VCaP (cell line): ENCODE measurements at regions not wholly inside any gene's neighbourhood (a gene's known extent, or its start where the extent isn't known, plus 50 kb on each side); places are given as distances from the start of the nearest gene placed in this dataset.

Experiments used
- H3K27ac ChIP-seq: fragments of 450-650 bp; 2 replicates; pipeline ENCODE4 v1.5.1; 2017
- CTCF ChIP-seq: fragments of 450-650 bp; conservative IDR thresholded peaks from 2 replicates; pipeline ENCODE4 v1.5.1; 2017; ENCODE audit warnings: mild to moderate bottlenecking, moderate library complexity

GRCh38 chr1:82405333-82405732 lies 604.6 kb downstream of the ADGRL2 start:
- H3K27ac ChIP-seq, result no peak overlapping the region
- TF ChIP-seq CTCF, result no peak

- no peak overlapping the region for H3K27ac ChIP-seq
- TF ChIP-seq CTCF, result no peak
Measured at GRCh38 chr1:82401116-82401515, 600.4 kb downstream of the ADGRL2 start.

- H3K27ac ChIP-seq, result no peak overlapping the region
Measured at GRCh38 chr1:82400521-82400920, 599.8 kb downstream of the ADGRL2 start.

GRCh38 chr1:82399093-82399492 lies 598.4 kb downstream of the ADGRL2 start:
- TF ChIP-seq CTCF, result no peak
- no peak overlapping the region for H3K27ac ChIP-seq

More at GRCh38 chr1:82400521-82400920, 599.8 kb downstream of the ADGRL2 start:
- TF ChIP-seq CTCF, result no peak

GRCh38 chr1:82398357-82398756 lies 597.6 kb downstream of the ADGRL2 start:
- TF ChIP-seq CTCF, result no peak

GRCh38 chr1:82395440-82395839 lies 594.7 kb downstream of the ADGRL2 start:
- TF ChIP-seq CTCF, result no peak

More at GRCh38 chr1:82398357-82398756, 597.6 kb downstream of the ADGRL2 start:
- H3K27ac ChIP-seq, result no peak overlapping the region

GRCh38 chr1:82392946-82393345 lies 592.2 kb downstream of the ADGRL2 start:
- no peak for TF ChIP-seq CTCF

More at GRCh38 chr1:82395440-82395839, 594.7 kb downstream of the ADGRL2 start:
- H3K27ac ChIP-seq, result no peak overlapping the region

GRCh38 chr1:82392513-82392912 lies 591.8 kb downstream of the ADGRL2 start:
- no peak for TF ChIP-seq CTCF
- no peak overlapping the region for H3K27ac ChIP-seq

More at GRCh38 chr1:82392946-82393345, 592.2 kb downstream of the ADGRL2 start:
- H3K27ac ChIP-seq, result no peak overlapping the region
